KMS-11 (cell line): ENCODE measurements at regions not wholly inside any gene's neighbourhood (a gene's known extent, or its start where the extent isn't known, plus 50 kb on each side); places are given as distances from the start of the nearest gene placed in this dataset.
"Not testable (repeated sequence)": the region's sequence is repeated elsewhere in the genome, so short reads cannot be mapped to it uniquely, and the experiment has no call there.

ENCODE experiments used
- H2AFZ ChIP-seq: fragments of 200-600 bp; sonication (generic); 2 replicates; pipeline ENCODE4 v1.6.1; 2016; ENCODE audit warnings: antibody characterized with exemption, mixed run types, low read depth
- H3K27ac ChIP-seq: fragments of 200-600 bp; sonication (generic); 2 replicates; pipeline ENCODE4 v1.6.1; 2016; ENCODE audit warnings: mild to moderate bottlenecking, mixed run types
- H3K27me3 ChIP-seq: fragments of 200-600 bp; sonication (generic); 2 replicates; pipeline ENCODE4 v1.6.1; 2017; ENCODE audit warnings: mild to moderate bottlenecking, low read depth, mixed run types, moderate library complexity; ENCODE audit not compliant: insufficient read depth
- H3K36me3 ChIP-seq: fragments of 200-600 bp; sonication (generic); 2 replicates; pipeline ENCODE4 v1.6.1; 2017; ENCODE audit warnings: mild to moderate bottlenecking, mixed run types; ENCODE audit not compliant: insufficient read depth
- H3K4me1 ChIP-seq: fragments of 200-600 bp; sonication (generic); 2 replicates; pipeline ENCODE4 v1.6.1; 2016; ENCODE audit warnings: mild to moderate bottlenecking, low read depth, mixed run types; ENCODE audit not compliant: poor library complexity, severe bottlenecking
- H3K4me2 ChIP-seq: fragments of 200-600 bp; sonication (generic); 2 replicates; pipeline ENCODE4 v1.7.0; 2016; ENCODE audit warnings: mild to moderate bottlenecking, mixed run types
- H3K4me3 ChIP-seq: fragments of 200-600 bp; sonication (generic); IDR thresholded peaks from 2 replicates; pipeline ENCODE4 v1.6.1; 2017; ENCODE audit warnings: low read depth, low read length, mixed read lengths; ENCODE audit not compliant: insufficient read depth
- H3K79me2 ChIP-seq: fragments of 200-600 bp; sonication (generic); 2 replicates; pipeline ENCODE4 v1.6.1; 2016; ENCODE audit warnings: low read depth, mixed run types; ENCODE audit not compliant: insufficient read depth
- H3K9ac ChIP-seq: fragments of 200-600 bp; sonication (generic); 2 replicates; pipeline ENCODE4 v1.6.1; 2016; ENCODE audit warnings: mild to moderate bottlenecking, mixed run types
- H4K20me1 ChIP-seq: fragments of 200-600 bp; sonication (generic); 2 replicates; pipeline ENCODE4 v1.6.1; 2016; ENCODE audit warnings: mild to moderate bottlenecking, mixed run types; ENCODE audit not compliant: insufficient read depth
- TF ChIP-seq, protein P1 (sequence below): fragments of 200-600 bp; sonication (generic); conservative IDR thresholded peaks from 2 replicates; pipeline ENCODE4 v1.6.1; 2017; ENCODE audit warnings: low read depth, mild to moderate bottlenecking, antibody characterized with exemption, low read length, moderate library complexity, mixed read lengths

DNA sequence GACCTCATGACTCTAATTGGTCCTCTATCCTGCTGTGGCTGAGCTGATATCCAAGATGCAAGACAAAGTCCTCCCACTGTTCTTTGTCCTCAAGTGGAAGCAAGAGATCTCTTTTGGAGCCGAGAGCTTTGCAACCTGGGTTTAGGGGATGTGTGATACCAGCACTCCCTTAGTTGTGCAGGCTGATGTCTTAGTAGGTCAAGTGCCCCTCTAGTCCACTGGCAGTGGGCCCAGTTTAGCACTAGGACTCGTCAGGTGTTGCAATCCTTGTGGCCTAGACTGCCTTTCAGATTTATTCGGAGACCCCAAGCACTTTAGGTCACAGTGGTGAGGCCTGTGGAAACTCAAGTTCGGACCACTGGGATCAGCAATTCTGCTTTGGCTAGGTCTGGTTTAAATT lies 64.0 kb downstream of the GPRASP3 start:
- TF ChIP-seq, protein P1, sequence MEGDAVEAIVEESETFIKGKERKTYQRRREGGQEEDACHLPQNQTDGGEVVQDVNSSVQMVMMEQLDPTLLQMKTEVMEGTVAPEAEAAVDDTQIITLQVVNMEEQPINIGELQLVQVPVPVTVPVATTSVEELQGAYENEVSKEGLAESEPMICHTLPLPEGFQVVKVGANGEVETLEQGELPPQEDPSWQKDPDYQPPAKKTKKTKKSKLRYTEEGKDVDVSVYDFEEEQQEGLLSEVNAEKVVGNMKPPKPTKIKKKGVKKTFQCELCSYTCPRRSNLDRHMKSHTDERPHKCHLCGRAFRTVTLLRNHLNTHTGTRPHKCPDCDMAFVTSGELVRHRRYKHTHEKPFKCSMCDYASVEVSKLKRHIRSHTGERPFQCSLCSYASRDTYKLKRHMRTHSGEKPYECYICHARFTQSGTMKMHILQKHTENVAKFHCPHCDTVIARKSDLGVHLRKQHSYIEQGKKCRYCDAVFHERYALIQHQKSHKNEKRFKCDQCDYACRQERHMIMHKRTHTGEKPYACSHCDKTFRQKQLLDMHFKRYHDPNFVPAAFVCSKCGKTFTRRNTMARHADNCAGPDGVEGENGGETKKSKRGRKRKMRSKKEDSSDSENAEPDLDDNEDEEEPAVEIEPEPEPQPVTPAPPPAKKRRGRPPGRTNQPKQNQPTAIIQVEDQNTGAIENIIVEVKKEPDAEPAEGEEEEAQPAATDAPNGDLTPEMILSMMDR, result no peak
- Histone ChIP-seq H3K27ac (no peak overlapping the region), H4K20me1 (no peaks in the 10 kb centered on the region), H3K4me3 (no peak overlapping the region), H3K9ac (no peak overlapping the region), H3K27me3 (no peaks in the 10 kb centered on the region), H3K36me3 (no peaks in the 10 kb centered on the region), H3K79me2 (no peaks in the 10 kb centered on the region), H2AFZ (no peak overlapping the region), H3K4me2 (no peak overlapping the region), H3K4me1 (no peaks in the 10 kb centered on the region)

DNA sequence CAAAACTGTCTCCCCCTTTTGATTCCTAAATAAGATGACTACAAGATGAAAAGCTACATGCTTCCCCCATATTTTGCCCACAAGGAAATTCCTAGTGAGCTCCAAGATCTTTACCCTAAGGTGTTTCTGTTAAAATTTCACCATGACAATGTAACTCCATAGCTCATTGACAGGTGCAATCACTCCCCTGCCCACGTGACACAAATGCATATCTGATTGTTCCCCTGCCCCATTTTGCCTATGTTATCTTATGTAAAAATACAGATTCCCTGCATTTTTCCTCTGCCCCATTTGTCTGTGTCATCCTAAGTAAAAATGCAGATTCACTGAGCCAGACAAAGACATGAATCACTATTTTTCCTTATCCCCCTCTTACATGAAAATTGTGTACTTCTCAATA lies 66.7 kb downstream of the GPRASP3 start:
- Histone ChIP-seq H2AFZ (no peak overlapping the region), H3K36me3 (no peaks in the 10 kb centered on the region), H3K4me3 (no peak overlapping the region), H3K27ac (no peak overlapping the region), H3K27me3 (no peaks in the 10 kb centered on the region), H3K4me2 (no peak overlapping the region), H3K4me1 (no peaks in the 10 kb centered on the region), H4K20me1 (no peaks in the 10 kb centered on the region), H3K79me2 (no peaks in the 10 kb centered on the region), H3K9ac (no peak overlapping the region)
- TF ChIP-seq, protein P1, result no peak

DNA sequence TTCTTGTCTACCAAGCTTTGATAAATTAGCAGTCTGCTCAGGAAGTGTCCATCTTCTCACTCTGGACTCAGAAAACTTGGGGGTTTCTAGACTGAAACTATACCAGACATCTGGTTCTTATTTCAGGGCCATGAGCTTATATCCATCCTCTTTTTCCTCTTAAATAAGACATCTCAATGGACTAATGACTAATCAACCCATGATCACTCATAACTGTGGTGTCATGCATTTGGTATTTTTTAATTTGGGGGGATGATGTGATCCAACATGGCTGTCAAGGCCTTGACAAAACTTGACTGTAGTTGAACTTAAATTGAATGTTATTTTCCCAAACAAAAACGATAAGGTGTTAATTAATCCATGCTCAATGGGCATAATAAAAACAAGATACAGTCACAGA lies 87.8 kb downstream of the GPRASP3 start:
- H3K4me2 ChIP-seq, result no peak overlapping the region
- H3K9ac ChIP-seq, result no peak overlapping the region
- H3K4me1 ChIP-seq, result no peaks in the 10 kb centered on the region
- no peaks in the 10 kb centered on the region for H3K79me2 ChIP-seq
- H3K4me3 ChIP-seq, result no peak overlapping the region
- no peak overlapping the region for H2AFZ ChIP-seq
- TF ChIP-seq, protein P1, result no peak
- no peaks in the 10 kb centered on the region for H3K36me3 ChIP-seq
- H4K20me1 ChIP-seq, result no peaks in the 10 kb centered on the region
- no peaks in the 10 kb centered on the region for H3K27me3 ChIP-seq
- no peak overlapping the region for H3K27ac ChIP-seq

DNA sequence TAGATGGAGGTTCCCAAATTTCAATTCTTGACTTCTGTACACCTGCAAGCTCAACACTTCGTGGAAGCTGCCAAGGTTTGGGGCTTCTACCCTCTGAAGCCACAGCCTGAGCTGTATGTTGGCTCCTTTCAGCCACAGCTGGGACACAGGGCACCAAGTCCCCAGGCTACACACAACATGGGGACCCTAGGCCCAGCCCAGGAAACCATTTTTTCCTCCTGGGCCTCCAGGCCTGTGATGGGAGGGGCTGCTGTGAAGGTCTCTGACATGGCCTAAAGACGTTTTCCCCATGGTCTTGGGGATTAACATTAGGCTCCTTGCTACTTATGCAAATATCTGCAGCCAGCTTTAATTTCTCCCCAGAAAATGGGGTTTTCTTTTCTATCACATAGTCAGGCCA lies 97.7 kb downstream of the GPRASP3 start:
- H4K20me1 ChIP-seq, H3K27ac ChIP-seq, H2AFZ ChIP-seq, H3K4me3 ChIP-seq, H3K27me3 ChIP-seq, H3K79me2 ChIP-seq, H3K4me1 ChIP-seq, H3K9ac ChIP-seq, H3K36me3 ChIP-seq, H3K4me2 ChIP-seq: not testable (repeated sequence)

DNA sequence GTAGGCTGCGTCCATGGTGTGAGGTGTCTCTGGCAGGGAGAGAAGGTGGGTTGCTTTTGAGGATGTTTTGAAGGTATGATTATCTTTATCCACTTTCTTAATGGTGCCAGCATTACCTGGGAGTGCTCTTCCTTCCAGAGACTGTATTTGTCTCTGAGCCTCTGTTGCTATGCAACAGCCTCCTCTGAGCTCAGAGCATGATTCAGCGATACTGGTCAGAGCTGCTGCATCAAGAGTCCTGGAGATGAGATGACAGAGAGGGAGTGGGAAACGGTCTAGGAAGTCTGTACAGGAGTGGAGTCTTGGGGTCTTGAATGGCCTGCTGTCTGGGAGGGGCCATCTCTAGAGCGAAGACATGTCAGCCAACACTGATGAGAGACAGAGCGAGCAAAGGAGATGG lies 104.4 kb upstream of the RAB40AL start:
- no peak overlapping the region for H2AFZ ChIP-seq
- TF ChIP-seq, protein P1, result no peak
- H3K27me3 ChIP-seq, result no peaks in the 10 kb centered on the region
- H3K36me3 ChIP-seq, result no peaks in the 10 kb centered on the region
- no peaks in the 10 kb centered on the region for H3K79me2 ChIP-seq
- H4K20me1 ChIP-seq, result no peaks in the 10 kb centered on the region
- H3K4me2 ChIP-seq, result no peak overlapping the region
- no peak overlapping the region for H3K9ac ChIP-seq
- H3K4me1 ChIP-seq, result no peaks in the 10 kb centered on the region
- H3K4me3 ChIP-seq, result no peak overlapping the region
- no peak overlapping the region for H3K27ac ChIP-seq
